ENCODE measurements at regions not wholly inside any gene's neighbourhood (a gene's known extent, or its start where the extent isn't known, plus 50 kb on each side); places are given as distances from the start of the nearest gene placed in this dataset.
"Not testable (repeated sequence)": the region's sequence is repeated elsewhere in the genome, so short reads cannot be mapped to it uniquely, and the experiment has no call there.

DNA sequence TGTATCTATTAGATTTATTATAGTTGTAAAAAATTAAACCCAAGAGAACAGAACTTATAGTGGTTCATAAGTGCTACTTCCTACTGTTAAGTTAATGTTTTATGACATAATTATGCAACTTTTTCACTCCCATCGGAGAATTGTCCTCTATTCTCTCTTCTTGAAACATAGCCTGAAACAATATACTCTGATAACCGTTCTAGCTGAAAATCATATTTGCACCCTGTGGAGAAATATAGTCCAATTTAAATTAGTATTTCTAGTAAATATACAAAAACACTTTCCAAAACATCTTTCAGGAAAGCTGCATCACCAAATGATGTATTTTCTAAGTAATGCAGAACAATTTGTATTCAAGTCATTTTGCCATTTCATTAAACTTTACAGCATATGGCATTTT, 586.4 kb downstream of the PRR32 start:
- BruUV-seq (replicated peaks), result no TSS peak
- DNase-seq (ENCODE audit: low read depth, low spot score) (no peak), ATAC-seq (no peak)
- ChIA-PET POLR2A (no interaction called here), CTCF (no interaction called here)
- H3K9me3 ChIP-seq (ENCODE audit: control insufficient read depth, insufficient read depth, low read depth, low read length), result no peaks in the 10 kb centered on the region
- intact Hi-C loops (cut with micrococcal nuclease; ENCODE audit: unreplicated experiment), result no loop called here
- H3K27me3 ChIP-seq (ENCODE audit: control insufficient read depth, insufficient read depth, low read length), result no peaks in the 10 kb centered on the region
- in situ Hi-C loops (cut with HindIII; ENCODE audit: low pct_unique_long_range_greater_than_20kb, low sequenced_read_pairs), result no loop called here
- TF ChIP-seq TCF7L2 (IDR thresholded peaks at IDR 0.05; ENCODE audit: low read depth, low read length), result no peak
- TF ChIP-seq, protein P1, sequence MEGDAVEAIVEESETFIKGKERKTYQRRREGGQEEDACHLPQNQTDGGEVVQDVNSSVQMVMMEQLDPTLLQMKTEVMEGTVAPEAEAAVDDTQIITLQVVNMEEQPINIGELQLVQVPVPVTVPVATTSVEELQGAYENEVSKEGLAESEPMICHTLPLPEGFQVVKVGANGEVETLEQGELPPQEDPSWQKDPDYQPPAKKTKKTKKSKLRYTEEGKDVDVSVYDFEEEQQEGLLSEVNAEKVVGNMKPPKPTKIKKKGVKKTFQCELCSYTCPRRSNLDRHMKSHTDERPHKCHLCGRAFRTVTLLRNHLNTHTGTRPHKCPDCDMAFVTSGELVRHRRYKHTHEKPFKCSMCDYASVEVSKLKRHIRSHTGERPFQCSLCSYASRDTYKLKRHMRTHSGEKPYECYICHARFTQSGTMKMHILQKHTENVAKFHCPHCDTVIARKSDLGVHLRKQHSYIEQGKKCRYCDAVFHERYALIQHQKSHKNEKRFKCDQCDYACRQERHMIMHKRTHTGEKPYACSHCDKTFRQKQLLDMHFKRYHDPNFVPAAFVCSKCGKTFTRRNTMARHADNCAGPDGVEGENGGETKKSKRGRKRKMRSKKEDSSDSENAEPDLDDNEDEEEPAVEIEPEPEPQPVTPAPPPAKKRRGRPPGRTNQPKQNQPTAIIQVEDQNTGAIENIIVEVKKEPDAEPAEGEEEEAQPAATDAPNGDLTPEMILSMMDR (IDR thresholded peaks at IDR 0.05), result no peak
- no peak for TF ChIP-seq POLR2AphosphoS5 (IDR thresholded peaks at IDR 0.05; ENCODE audit: low read depth, low read length)
- TF ChIP-seq REST (IDR thresholded peaks at IDR 0.05; ENCODE audit: insufficient read depth in 1 of 2, low read depth in 2 of 2, low read length in 1 of 2), result no peak
- no peak for TF ChIP-seq SIN3A (IDR thresholded peaks at IDR 0.05; ENCODE audit: borderline replicate concordance, insufficient read depth, low read depth, low read length)
- no peak overlapping the region for H3K4me3 ChIP-seq (ENCODE audit: low read depth in 2 of 2, low read length in 2 of 2)
- no peaks in the 10 kb centered on the region for H3K4me1 ChIP-seq (ENCODE audit: control insufficient read depth, insufficient read depth, low read length)
- no peaks in the 10 kb centered on the region for H3K36me3 ChIP-seq (ENCODE audit: control insufficient read depth, insufficient read depth, low read length)
- H3K27ac ChIP-seq (ENCODE audit: low read length), result no peak overlapping the region

GRCh38 chrX:127404161-127404560, 584.6 kb downstream of the PRR32 start:
- intact Hi-C loops (cut with micrococcal nuclease; ENCODE audit: unreplicated experiment) (no loop called here), in situ Hi-C loops (cut with HindIII; ENCODE audit: low pct_unique_long_range_greater_than_20kb, low sequenced_read_pairs) (no loop called here)
- ChIA-PET CTCF (no interaction called here), POLR2A (no interaction called here)
- Histone ChIP-seq H3K36me3 (ENCODE audit: control insufficient read depth, insufficient read depth, low read length) (no peaks in the 10 kb centered on the region), H3K4me3 (ENCODE audit: low read depth in 2 of 2, low read length in 2 of 2) (no peak overlapping the region), H3K27me3 (ENCODE audit: control insufficient read depth, insufficient read depth, low read length) (no peaks in the 10 kb centered on the region), H3K27ac (ENCODE audit: low read length) (no peak overlapping the region), H3K9me3 (ENCODE audit: control insufficient read depth, insufficient read depth, low read depth, low read length) (no peaks in the 10 kb centered on the region), H3K4me1 (ENCODE audit: control insufficient read depth, insufficient read depth, low read length) (no peaks in the 10 kb centered on the region)
- ATAC-seq (no peak), DNase-seq (ENCODE audit: low read depth, low spot score) (no peak)
- no TSS peak for BruUV-seq (replicated peaks)
- TF ChIP-seq SIN3A (IDR thresholded peaks at IDR 0.05; ENCODE audit: borderline replicate concordance, insufficient read depth, low read depth, low read length), result no peak
- TF ChIP-seq, protein P1 (IDR thresholded peaks at IDR 0.05), result no peak
- no peak for TF ChIP-seq TCF7L2 (IDR thresholded peaks at IDR 0.05; ENCODE audit: low read depth, low read length)
- no peak for TF ChIP-seq REST (IDR thresholded peaks at IDR 0.05; ENCODE audit: insufficient read depth in 1 of 2, low read depth in 2 of 2, low read length in 1 of 2)
- no peak for TF ChIP-seq POLR2AphosphoS5 (IDR thresholded peaks at IDR 0.05; ENCODE audit: low read depth, low read length)

DNA sequence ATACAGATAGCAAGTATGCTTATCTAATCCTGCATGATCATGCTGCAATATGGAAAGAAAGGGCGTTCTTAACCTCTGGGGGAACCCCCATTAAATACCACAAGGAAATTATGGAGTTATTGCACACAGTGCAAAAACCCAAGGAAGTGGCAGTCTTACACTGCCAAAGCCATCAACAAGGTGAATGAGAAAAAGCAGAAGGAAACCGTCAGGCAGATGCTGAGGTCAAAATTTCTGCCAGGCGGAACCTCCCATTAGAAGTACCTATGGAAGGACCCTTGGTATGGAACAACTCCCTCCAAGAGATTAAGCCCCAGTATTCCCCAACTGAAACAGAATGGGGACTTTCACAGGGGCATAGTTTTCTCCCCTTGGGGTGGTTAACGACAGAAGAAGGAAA, 580.7 kb downstream of the PRR32 start:
- H3K36me3 ChIP-seq (ENCODE audit: control insufficient read depth, insufficient read depth, low read length); BruUV-seq (replicated peaks); in situ Hi-C loops (cut with HindIII; ENCODE audit: low pct_unique_long_range_greater_than_20kb, low sequenced_read_pairs); H3K9me3 ChIP-seq (ENCODE audit: control insufficient read depth, insufficient read depth, low read depth, low read length); ATAC-seq; intact Hi-C loops (cut with micrococcal nuclease; ENCODE audit: unreplicated experiment); H3K4me3 ChIP-seq (ENCODE audit: low read depth in 2 of 2, low read length in 2 of 2); POLR2A ChIA-PET; DNase-seq (ENCODE audit: low read depth, low spot score); H3K4me1 ChIP-seq (ENCODE audit: control insufficient read depth, insufficient read depth, low read length); H3K27ac ChIP-seq (ENCODE audit: low read length); CTCF ChIA-PET; H3K27me3 ChIP-seq (ENCODE audit: control insufficient read depth, insufficient read depth, low read length): not testable (repeated sequence)
